Upper lobe of right lung (tissue), 1 donor: ENCODE measurements at regions not wholly inside any gene's neighbourhood (a gene's known extent, or its start where the extent isn't known, plus 50 kb on each side); places are given as distances from the start of the nearest gene placed in this dataset.

Experiments
- ATAC-seq: fragments of 200-7000 bp; cut with Tn5 transposase; one replicate; pipeline ENCODE4 v1.9.1; 2020; ENCODE audit warnings: mild to moderate bottlenecking, moderate library complexity
- DNase-seq: peaks from one replicate; pipeline ENCODE4 v3.0.0-alpha.2; 2020
- H3K27ac ChIP-seq: fragments of 200-600 bp; one replicate; pipeline ENCODE4 v1.8.0; 2022
- H3K27me3 ChIP-seq: fragments of 200-600 bp; one replicate; pipeline ENCODE4 v1.8.0; 2022; ENCODE audit warnings: mild to moderate bottlenecking
- H3K36me3 ChIP-seq: fragments of 200-600 bp; one replicate; pipeline ENCODE4 v1.8.0; 2022
- H3K4me1 ChIP-seq: fragments of 200-600 bp; one replicate; pipeline ENCODE4 v1.8.0; 2022
- H3K4me3 ChIP-seq: fragments of 200-600 bp; one replicate; pipeline ENCODE4 v1.8.0; 2022; ENCODE audit warnings: mild to moderate bottlenecking
- H3K9me3 ChIP-seq: fragments of 200-600 bp; one replicate; pipeline ENCODE4 v1.8.0; 2022
- intact Hi-C: fragments of 100-400 bp; cut with DNase I; formaldehyde crosslinking; loops from one replicate; pipeline ENCODE4 v1.11.0; 2022
- TF ChIP-seq, protein P1 (sequence below): fragments of 200-600 bp; IDR thresholded peaks from one replicate; pipeline ENCODE4 v1.8.0; 2022; ENCODE audit warnings: antibody characterized with exemption
- donor health status: DM: no; HTN: yes; CAD: no; lungs with severe emphysema.

DNA sequence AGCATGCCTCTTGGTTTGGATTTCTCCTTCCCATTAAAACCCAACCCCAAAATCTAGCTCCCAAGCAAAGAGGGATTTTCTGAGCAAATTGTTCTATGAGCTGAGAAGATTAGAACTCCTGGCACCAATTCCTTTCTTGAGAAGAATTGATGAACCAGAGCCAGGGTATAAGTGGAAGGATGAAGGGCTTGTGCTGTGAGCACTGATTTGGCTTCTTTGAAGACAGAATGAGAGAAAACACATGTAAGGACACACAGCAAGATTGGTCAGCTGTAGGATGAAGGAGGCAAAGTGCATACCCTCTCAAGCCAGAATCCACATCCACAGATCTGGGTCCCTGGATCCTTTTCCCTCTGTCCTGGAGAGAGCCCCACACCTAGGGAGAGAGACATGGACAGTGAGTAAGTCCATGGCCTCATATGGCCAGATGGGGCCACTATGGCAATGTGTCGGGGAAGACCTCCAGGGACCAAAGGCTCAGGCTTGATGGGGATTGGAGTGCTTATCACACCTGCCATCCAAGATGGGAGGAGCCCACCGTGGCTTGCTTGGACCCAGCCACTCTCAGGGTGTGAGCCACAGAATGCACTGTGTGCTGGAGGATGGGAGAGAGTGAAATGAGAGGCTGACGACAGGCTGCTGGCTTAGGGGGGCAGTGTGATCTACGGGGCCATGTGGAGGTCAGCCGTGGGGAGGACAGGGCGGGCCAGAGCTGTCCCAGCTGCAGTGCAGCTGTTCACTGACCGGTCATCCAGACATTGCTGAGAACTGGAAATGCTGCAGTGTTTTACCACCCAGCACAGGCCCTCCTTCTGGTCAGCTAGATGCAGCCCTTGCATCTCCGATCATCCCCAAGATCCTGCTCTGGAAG is 339.8 kb downstream of the CYP26B1 start:
- H3K27ac ChIP-seq = no peak overlapping the region
- H3K4me3 ChIP-seq = no peak overlapping the region
- H3K36me3 ChIP-seq = no peaks in the 10 kb centered on the region
- no peaks in the 10 kb centered on the region for H3K27me3 ChIP-seq
- ATAC-seq = peak; percentile 75
- intact Hi-C loops = loop anchor here (10.0 kb wide), 1 partner anchor 263 kb away; no protein-coding TSS in a partner anchor
- TF ChIP-seq, protein P1, sequence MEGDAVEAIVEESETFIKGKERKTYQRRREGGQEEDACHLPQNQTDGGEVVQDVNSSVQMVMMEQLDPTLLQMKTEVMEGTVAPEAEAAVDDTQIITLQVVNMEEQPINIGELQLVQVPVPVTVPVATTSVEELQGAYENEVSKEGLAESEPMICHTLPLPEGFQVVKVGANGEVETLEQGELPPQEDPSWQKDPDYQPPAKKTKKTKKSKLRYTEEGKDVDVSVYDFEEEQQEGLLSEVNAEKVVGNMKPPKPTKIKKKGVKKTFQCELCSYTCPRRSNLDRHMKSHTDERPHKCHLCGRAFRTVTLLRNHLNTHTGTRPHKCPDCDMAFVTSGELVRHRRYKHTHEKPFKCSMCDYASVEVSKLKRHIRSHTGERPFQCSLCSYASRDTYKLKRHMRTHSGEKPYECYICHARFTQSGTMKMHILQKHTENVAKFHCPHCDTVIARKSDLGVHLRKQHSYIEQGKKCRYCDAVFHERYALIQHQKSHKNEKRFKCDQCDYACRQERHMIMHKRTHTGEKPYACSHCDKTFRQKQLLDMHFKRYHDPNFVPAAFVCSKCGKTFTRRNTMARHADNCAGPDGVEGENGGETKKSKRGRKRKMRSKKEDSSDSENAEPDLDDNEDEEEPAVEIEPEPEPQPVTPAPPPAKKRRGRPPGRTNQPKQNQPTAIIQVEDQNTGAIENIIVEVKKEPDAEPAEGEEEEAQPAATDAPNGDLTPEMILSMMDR = no peak
- no peaks in the 10 kb centered on the region for H3K9me3 ChIP-seq
- peaks cover 6% of the 10 kb centered on the region for H3K4me1 ChIP-seq
- no peak for DNase-seq

DNA sequence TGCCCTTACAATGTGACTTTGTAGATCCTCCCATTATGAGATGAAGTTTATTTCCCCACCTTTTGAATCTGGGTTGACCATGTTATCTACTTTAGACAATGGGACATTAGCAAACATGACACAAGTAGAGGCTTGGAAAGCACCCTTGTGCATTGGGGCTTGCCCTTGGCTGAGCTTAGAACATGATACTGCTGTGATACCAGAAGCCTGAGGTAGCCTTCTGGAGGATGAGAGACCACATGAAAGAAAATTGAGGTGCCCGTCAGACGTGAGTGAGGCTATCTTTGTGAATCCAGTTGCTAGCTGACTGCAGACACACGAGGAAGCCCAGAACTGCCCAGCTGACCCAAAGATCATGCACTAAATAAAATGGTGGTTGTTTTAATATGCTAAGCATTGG is 341.2 kb downstream of the CYP26B1 start:
- H3K36me3 ChIP-seq = no peaks in the 10 kb centered on the region
- H3K27me3 ChIP-seq = no peaks in the 10 kb centered on the region
- intact Hi-C loops = loop anchor here (10.0 kb wide), 1 partner anchor 262 kb away; no protein-coding TSS in a partner anchor
- H3K4me1 ChIP-seq = peaks cover 6% of the 10 kb centered on the region
- H3K9me3 ChIP-seq = no peaks in the 10 kb centered on the region
- H3K27ac ChIP-seq = no peak overlapping the region
- no peak overlapping the region for H3K4me3 ChIP-seq
- ATAC-seq = no peak
- TF ChIP-seq, protein P1 = no peak
- no peak for DNase-seq

DNA sequence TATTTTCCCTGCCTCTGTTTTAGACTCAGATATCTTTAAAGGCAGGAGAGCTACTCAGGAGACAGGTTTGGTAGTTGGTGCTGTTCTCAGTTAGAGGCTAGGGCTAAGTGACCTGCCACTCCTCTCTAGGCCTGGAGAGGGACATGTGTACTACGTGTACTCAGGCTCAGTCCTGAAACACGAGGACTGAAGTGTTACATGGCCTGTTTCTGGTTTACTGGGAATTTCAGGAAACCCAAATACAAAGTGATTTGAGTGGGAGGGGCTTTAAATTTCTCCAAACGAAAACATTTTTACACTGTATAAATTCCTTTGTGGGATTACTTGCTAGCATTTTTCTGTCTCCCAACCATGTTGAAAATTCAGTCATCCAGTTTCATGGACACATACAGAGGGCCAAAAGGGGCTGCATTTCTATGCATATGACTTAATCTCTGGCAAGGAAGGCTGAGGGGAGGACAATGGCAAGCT is 343.3 kb downstream of the CYP26B1 start:
- Histone ChIP-seq H3K27ac (no peak overlapping the region), H3K4me3 (no peak overlapping the region), H3K4me1 (peaks cover 6% of the 10 kb centered on the region), H3K9me3 (no peaks in the 10 kb centered on the region), H3K36me3 (no peaks in the 10 kb centered on the region), H3K27me3 (no peaks in the 10 kb centered on the region)
- DNase-seq = no peak
- TF ChIP-seq, protein P1 = no peak
- peak; percentile 16 for ATAC-seq
- intact Hi-C loops = loop anchor here (10.0 kb wide), 1 partner anchor 260 kb away; no protein-coding TSS in a partner anchor

DNA sequence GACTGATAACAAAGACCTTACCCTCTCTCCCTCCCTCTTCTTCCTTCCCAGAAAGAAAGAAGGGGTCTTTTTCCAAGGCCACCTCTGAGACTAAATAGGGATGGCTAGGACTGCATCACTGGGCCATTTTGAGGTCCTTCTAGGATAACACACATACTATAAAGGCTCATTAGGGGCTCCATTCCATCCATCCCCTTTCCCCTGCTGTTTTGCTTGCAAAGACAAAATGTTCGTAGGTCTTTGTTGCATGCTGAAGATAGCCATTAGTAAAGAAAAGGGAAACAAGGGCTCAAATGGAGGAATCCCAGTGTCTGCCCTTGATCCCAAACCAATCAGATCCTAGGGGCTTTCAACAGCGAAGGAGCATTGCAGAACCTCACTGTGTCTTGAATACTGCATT is 344.3 kb downstream of the CYP26B1 start:
- Histone ChIP-seq H3K27ac (no peak overlapping the region), H3K36me3 (no peaks in the 10 kb centered on the region), H3K4me1 (peaks cover 3% of the 10 kb centered on the region), H3K9me3 (no peaks in the 10 kb centered on the region), H3K27me3 (no peaks in the 10 kb centered on the region), H3K4me3 (no peak overlapping the region)
- DNase-seq (no peak), ATAC-seq (no peak)
- TF ChIP-seq, protein P1 = no peak
- intact Hi-C loops = loop anchor here (10.0 kb wide), 1 partner anchor 259 kb away; no protein-coding TSS in a partner anchor

DNA sequence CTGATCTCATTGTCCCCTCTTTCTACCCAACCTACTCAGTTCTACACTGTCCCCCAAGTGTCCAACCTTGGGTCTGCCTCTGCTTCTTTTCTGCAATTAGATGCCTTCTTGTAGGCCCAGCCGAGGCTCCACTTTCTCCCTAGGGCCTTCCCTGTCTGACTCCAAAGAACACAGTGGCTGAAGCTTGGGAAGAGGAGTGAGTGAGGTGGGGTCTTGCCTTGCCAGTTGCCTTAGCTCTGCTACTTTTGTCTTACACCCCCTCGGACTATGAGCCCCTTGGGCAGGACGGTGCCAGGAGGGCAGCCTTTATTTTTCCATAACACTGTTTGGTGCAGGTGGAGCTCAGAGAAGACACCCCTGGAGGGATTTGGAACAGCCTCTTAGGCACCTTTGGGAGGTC is 345.1 kb downstream of the CYP26B1 start:
- intact Hi-C loops = loop anchor here (10.0 kb wide), 1 partner anchor 258 kb away; no protein-coding TSS in a partner anchor
- H3K27ac ChIP-seq = no peak overlapping the region

More for the DNA sequence above, 345.1 kb downstream of the CYP26B1 start:
- H3K4me3 ChIP-seq = no peak overlapping the region
- TF ChIP-seq, protein P1 = no peak
- no peaks in the 10 kb centered on the region for H3K9me3 ChIP-seq
- no peaks in the 10 kb centered on the region for H3K36me3 ChIP-seq
- DNase-seq = no peak
- H3K27me3 ChIP-seq = no peaks in the 10 kb centered on the region
- H3K4me1 ChIP-seq = no peaks in the 10 kb centered on the region
- ATAC-seq = no peak
